Liver (tissue), 3 donors: ENCODE measurements at regions not wholly inside any gene's neighbourhood (a gene's known extent, or its start where the extent isn't known, plus 50 kb on each side); places are given as distances from the start of the nearest gene placed in this dataset.

Source experiments
- ATF3 ChIP-seq: IDR thresholded peaks from 2 replicates; pipeline ENCODE4 v1.6.1; 2016; ENCODE audit warnings: antibody characterized with exemption
- CTCF ChIP-seq: fragments of 150-350 bp; IDR thresholded peaks from 2 replicates; pipeline ENCODE4 v1.5.1; 2017; ENCODE audit warnings: improper control_type of control experiment, low read depth, low read length; ENCODE audit not compliant: missing input control
- EGR1 ChIP-seq, 2 donors: IDR thresholded peaks; 2 replicates each; pipeline ENCODE4 v1.6.1; 2016 to 2018; ENCODE audit warnings: antibody characterized with exemption in 2 of 2, low read depth in 2 of 2
- FOXA1 ChIP-seq: IDR thresholded peaks from 2 replicates; pipeline ENCODE4 v1.6.1; 2016; ENCODE audit warnings: antibody characterized with exemption
- HNF4G ChIP-seq: IDR thresholded peaks from 2 replicates; pipeline ENCODE4 v1.6.1; 2016; ENCODE audit warnings: antibody characterized with exemption
- JUND ChIP-seq, 2 donors: IDR thresholded peaks; 2 replicates each; pipeline ENCODE4 v1.6.1; 2016; ENCODE audit warnings: antibody characterized with exemption in 2 of 2
- MAX ChIP-seq: IDR thresholded peaks from 2 replicates; pipeline ENCODE4 v1.6.1; 2016; ENCODE audit warnings: antibody characterized with exemption
- RAD21 ChIP-seq, 2 donors: IDR thresholded peaks; 2 replicates each; pipeline ENCODE4 v1.6.1; 2016; ENCODE audit warnings: antibody characterized with exemption in 2 of 2, mild to moderate bottlenecking in 2 of 2
- REST ChIP-seq: IDR thresholded peaks from 2 replicates; pipeline ENCODE4 v1.6.1; 2016; ENCODE audit warnings: antibody characterized with exemption, mild to moderate bottlenecking
- SP1 ChIP-seq: IDR thresholded peaks from 2 replicates; pipeline ENCODE4 v1.6.1; 2018; ENCODE audit warnings: antibody characterized with exemption, mild to moderate bottlenecking
- YY1 ChIP-seq: IDR thresholded peaks from 2 replicates; pipeline ENCODE4 v1.6.1; 2016; ENCODE audit warnings: antibody characterized with exemption, mild to moderate bottlenecking
- ZBTB33 ChIP-seq: IDR thresholded peaks from 2 replicates; pipeline ENCODE4 v1.6.1; 2016; ENCODE audit warnings: antibody characterized with exemption
- donor health status: healthy.
- donor health status: healthy.

- TF ChIP-seq CTCF (no peak), HNF4G (no peak), JUND (IDR thresholded peaks at IDR 0.05) (no peak), REST (no peak), ZBTB33 (no peak), EGR1 (IDR thresholded peaks at IDR 0.05; ENCODE audit: low read depth in 2 of 2) (no peak), YY1 (no peak), ATF3 (no peak), RAD21 (IDR thresholded peaks at IDR 0.05) (no peak), MAX (no peak), FOXA1 (no peak), SP1 (no peak)
Measured at GRCh38 chr22:49571326-49571725, 256.3 kb downstream of the BRD1 start.
